Osteoblast (primary cell): ENCODE measurements at regions not wholly inside any gene's neighbourhood (a gene's known extent, or its start where the extent isn't known, plus 50 kb on each side); places are given as distances from the start of the nearest gene placed in this dataset.
"Not testable (repeated sequence)": the region's sequence is repeated elsewhere in the genome, so short reads cannot be mapped to it uniquely, and the experiment has no call there.

ENCODE experiments used
- DNase-seq: peaks from one replicate; pipeline ENCODE4 v3.0.0; 2011; ENCODE audit warnings: low spot score, mixed read lengths; ENCODE audit not compliant: insufficient read length; ENCODE audit errors: missing footprints
- H2AFZ ChIP-seq: 2 replicates; pipeline ENCODE4 v1.6.0; 2011; ENCODE audit warnings: mild to moderate bottlenecking, low read length
- H3K27ac ChIP-seq: 2 replicates; pipeline ENCODE4 v1.5.1; 2011; ENCODE audit warnings: mild to moderate bottlenecking, low read depth, low read length, moderate library complexity
- H3K27me3 ChIP-seq: 2 replicates; pipeline ENCODE4 v1.6.0; 2012; ENCODE audit warnings: mild to moderate bottlenecking, control low read depth, inconsistent platforms, low read length, moderate library complexity; ENCODE audit not compliant: insufficient read depth
- H3K36me3 ChIP-seq: 2 replicates; pipeline ENCODE4 v1.5.1; 2011; ENCODE audit warnings: mild to moderate bottlenecking, low read length, control low read depth, moderate library complexity; ENCODE audit not compliant: insufficient read depth
- H3K4me1 ChIP-seq: 2 replicates; pipeline ENCODE4 v1.5.1; 2011; ENCODE audit warnings: mild to moderate bottlenecking, low read length, control low read depth, moderate library complexity; ENCODE audit not compliant: insufficient read depth
- H3K4me2 ChIP-seq: 2 replicates; pipeline ENCODE4 v1.6.0; 2011; ENCODE audit warnings: mild to moderate bottlenecking, low read length; ENCODE audit not compliant: insufficient read depth
- H3K4me3 ChIP-seq: fragments of 200-600 bp; sonication (generic); 3 replicates; pipeline ENCODE4 v1.5.1; 2012; ENCODE audit warnings: mild to moderate bottlenecking, low read length, inconsistent platforms; ENCODE audit not compliant: insufficient read depth
- H3K79me2 ChIP-seq: 2 replicates; pipeline ENCODE4 v1.6.0; 2012; ENCODE audit warnings: mild to moderate bottlenecking, low read length, control low read depth, inconsistent platforms; ENCODE audit not compliant: insufficient read depth
- H3K9me3 ChIP-seq: 2 replicates; pipeline ENCODE4 v1.5.1; 2011; ENCODE audit warnings: low read depth, low read length, control low read depth
- H4K20me1 ChIP-seq: 2 replicates; pipeline ENCODE4 v1.6.0; 2012; ENCODE audit warnings: mild to moderate bottlenecking, low read length, control low read depth; ENCODE audit not compliant: insufficient read depth
- TF ChIP-seq, protein P1 (sequence below): IDR thresholded peaks from 2 replicates; pipeline ENCODE4 v1.5.1; 2011; ENCODE audit warnings: mild to moderate bottlenecking, low read depth, low read length, moderate library complexity; ENCODE audit errors: extremely low read depth

DNA sequence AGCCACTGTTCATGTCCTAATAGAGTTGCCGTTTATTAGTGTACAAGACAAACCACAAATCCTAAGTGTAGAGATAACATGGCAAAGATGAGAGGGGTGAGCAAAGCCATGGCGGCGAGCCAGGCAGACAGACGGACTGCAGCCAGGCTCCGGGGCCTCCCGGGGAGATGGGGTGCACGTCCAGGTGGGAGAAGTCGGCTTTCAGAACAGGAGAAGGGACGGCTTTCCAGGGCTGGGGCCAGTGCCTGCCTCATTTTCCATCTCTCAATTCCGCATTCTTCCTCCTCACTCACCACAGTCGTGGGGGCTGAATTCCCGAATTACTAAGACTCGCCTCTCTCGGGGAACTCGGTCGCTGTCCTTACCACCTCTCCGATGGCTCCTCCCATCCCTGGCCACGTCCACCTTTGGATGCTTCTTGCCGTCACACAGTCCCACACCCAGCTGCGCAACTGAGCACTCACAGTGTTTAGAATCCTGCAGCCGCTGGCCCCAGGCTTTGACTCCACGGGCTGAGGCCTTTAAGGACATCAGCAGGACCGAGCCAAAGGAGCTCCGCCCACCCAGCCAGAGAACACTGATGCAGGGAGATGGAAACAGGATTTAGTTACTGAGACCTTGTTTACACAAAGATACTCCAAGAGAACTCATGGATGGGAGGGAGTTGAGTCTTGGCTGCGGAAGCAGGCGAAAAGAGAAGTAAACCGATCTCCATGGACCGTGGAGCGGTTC lies 59.7 kb downstream of the RNF112 start:
- Histone ChIP-seq H3K79me2 (no peaks in the 10 kb centered on the region), H4K20me1 (no peaks in the 10 kb centered on the region), H3K36me3 (no peaks in the 10 kb centered on the region), H3K4me1 (peaks cover 6% of the 10 kb centered on the region), H3K27me3 (no peaks in the 10 kb centered on the region), H3K27ac (no peak overlapping the region), H3K4me3 (peak overlapping the region; percentile 61), H3K4me2 (peak overlapping the region; percentile 72), H2AFZ (peak overlapping the region; percentile 91), H3K9me3 (no peaks in the 10 kb centered on the region)
- peak; percentile 87 for DNase-seq
- TF ChIP-seq, protein P1, sequence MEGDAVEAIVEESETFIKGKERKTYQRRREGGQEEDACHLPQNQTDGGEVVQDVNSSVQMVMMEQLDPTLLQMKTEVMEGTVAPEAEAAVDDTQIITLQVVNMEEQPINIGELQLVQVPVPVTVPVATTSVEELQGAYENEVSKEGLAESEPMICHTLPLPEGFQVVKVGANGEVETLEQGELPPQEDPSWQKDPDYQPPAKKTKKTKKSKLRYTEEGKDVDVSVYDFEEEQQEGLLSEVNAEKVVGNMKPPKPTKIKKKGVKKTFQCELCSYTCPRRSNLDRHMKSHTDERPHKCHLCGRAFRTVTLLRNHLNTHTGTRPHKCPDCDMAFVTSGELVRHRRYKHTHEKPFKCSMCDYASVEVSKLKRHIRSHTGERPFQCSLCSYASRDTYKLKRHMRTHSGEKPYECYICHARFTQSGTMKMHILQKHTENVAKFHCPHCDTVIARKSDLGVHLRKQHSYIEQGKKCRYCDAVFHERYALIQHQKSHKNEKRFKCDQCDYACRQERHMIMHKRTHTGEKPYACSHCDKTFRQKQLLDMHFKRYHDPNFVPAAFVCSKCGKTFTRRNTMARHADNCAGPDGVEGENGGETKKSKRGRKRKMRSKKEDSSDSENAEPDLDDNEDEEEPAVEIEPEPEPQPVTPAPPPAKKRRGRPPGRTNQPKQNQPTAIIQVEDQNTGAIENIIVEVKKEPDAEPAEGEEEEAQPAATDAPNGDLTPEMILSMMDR = no peak

DNA sequence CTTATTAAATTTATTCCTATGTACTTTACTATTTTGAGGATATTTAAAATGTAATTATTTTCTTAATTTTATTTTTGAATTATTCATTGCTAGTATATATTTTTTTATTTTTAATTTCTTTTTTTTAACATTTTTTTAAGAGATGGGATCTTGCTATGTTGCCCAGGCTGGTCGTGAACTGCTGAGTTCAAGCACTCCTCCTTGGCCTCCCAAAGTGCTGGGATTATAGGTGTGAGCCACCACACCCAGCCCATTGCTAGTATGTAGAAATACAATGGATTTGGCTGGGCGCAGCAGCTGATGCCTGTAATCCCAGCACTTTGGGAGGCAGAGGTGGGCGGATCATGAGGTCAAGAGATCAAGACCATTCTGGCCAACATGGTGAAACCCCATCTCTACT lies 59.2 kb upstream of the SLC47A1 start:
- not testable (repeated sequence) for H3K27me3 ChIP-seq, H3K27ac ChIP-seq, H2AFZ ChIP-seq, H4K20me1 ChIP-seq, H3K4me1 ChIP-seq, H3K9me3 ChIP-seq, H3K79me2 ChIP-seq, H3K36me3 ChIP-seq, DNase-seq, H3K4me2 ChIP-seq, H3K4me3 ChIP-seq

- H3K27ac ChIP-seq, H3K4me2 ChIP-seq, H3K36me3 ChIP-seq, H4K20me1 ChIP-seq, H3K4me1 ChIP-seq, DNase-seq, H3K4me3 ChIP-seq, H3K79me2 ChIP-seq, H2AFZ ChIP-seq, H3K9me3 ChIP-seq, H3K27me3 ChIP-seq: not testable (repeated sequence)
Observed at GRCh38 chr17:19475800-19476199, 57.9 kb upstream of the SLC47A1 start.

DNA sequence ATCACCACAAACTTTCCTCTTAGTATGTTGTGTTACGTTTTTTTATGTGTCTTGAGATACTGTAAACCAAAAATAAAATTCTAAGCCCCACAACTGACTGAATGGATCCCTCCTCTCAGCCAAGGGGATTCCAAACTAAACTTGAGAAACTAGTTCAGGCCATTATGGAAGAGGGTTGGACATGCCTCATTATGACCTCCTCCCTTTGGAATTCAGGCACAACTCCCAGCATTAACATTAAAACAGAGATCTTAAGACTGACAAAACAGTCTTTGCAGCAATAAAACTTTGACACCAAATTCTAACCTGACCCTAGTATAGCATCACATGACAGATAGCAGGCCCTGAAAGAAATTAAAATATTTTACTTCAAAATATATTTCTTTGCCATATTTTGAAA lies 51.1 kb upstream of the SLC47A1 start:
- no peak overlapping the region for H3K4me3 ChIP-seq
- H3K4me2 ChIP-seq = no peak overlapping the region
- peak; percentile 71 for DNase-seq
- H3K27ac ChIP-seq = no peak overlapping the region
- no peaks in the 10 kb centered on the region for H3K27me3 ChIP-seq
- no peaks in the 10 kb centered on the region for H4K20me1 ChIP-seq
- H3K9me3 ChIP-seq = no peaks in the 10 kb centered on the region
- TF ChIP-seq, protein P1 = no peak
- peaks cover 11% of the 10 kb centered on the region for H3K4me1 ChIP-seq
- H3K79me2 ChIP-seq = no peaks in the 10 kb centered on the region
- no peaks in the 10 kb centered on the region for H3K36me3 ChIP-seq
- no peak overlapping the region for H2AFZ ChIP-seq
